Panc1 (cell line): ENCODE measurements at regions not wholly inside any gene's neighbourhood (a gene's known extent, or its start where the extent isn't known, plus 50 kb on each side); places are given as distances from the start of the nearest gene placed in this dataset.

ENCODE experiments used
- ATAC-seq: fragments of 200-7000 bp; cut with Tn5 transposase; 2 replicates; pipeline ENCODE4 v1.9.1; 2020; ENCODE audit warnings: mild to moderate bottlenecking, moderate library complexity
- BruUV-seq: library from RNA; stranded (reverse); fragments of 400-500 nt; replicated peaks from 2 replicates; lab custom pipeline; 2021; lab: Mats Ljungman, UMichigan
- CTCF ChIA-PET: fragments of 300-600 bp; sonication (Branson Sonifier 250); formaldehyde crosslinking; loops from one replicate; lab custom pipeline; 2022; ENCODE audit warnings: antibody characterized with exemption; lab: Charles Lee
- POLR2A ChIA-PET: fragments of 300-600 bp; sonication (Branson Sonifier 250); formaldehyde crosslinking; loops from one replicate; lab custom pipeline; 2022; ENCODE audit warnings: antibody characterized with exemption; lab: Charles Lee
- DNase-seq: peaks from one replicate; pipeline ENCODE4 v3.0.0-alpha.2; 2010; ENCODE audit warnings: low read depth, low spot score
- H3K27ac ChIP-seq: 2 replicates; pipeline ENCODE4 v1.5.1; 2011; ENCODE audit warnings: mild to moderate bottlenecking, low read length, inconsistent platforms
- H3K27me3 ChIP-seq: fragments of 200-500 bp; sonication (Bioruptor generic); 2 replicates; pipeline ENCODE4 v1.6.0; 2014; ENCODE audit warnings: low read length, inconsistent platforms; ENCODE audit not compliant: control insufficient read depth, insufficient read depth
- H3K36me3 ChIP-seq: fragments of 200-500 bp; sonication (Bioruptor generic); 2 replicates; pipeline ENCODE4 v1.5.1; 2014; ENCODE audit warnings: inconsistent platforms, mild to moderate bottlenecking, low read length, moderate library complexity; ENCODE audit not compliant: control insufficient read depth, insufficient read depth
- H3K4me1 ChIP-seq: 2 replicates; pipeline ENCODE4 v1.5.1; 2011; ENCODE audit warnings: inconsistent platforms, mild to moderate bottlenecking, low read length, moderate library complexity; ENCODE audit not compliant: control insufficient read depth, insufficient read depth
- H3K4me3 ChIP-seq, 2 experiments: 2 replicates each; pipeline ENCODE4 v1.5.1; 2011 to 2012; ENCODE audit warnings: low read depth in 2 of 2, low read length in 2 of 2, mild to moderate bottlenecking in 2 of 2, inconsistent platforms in 1 of 2, moderate library complexity in 1 of 2
- H3K9me3 ChIP-seq: fragments of 200-500 bp; sonication (Bioruptor generic); 2 replicates; pipeline ENCODE4 v1.5.1; 2014; ENCODE audit warnings: low read depth, mild to moderate bottlenecking, inconsistent platforms, low read length, moderate library complexity; ENCODE audit not compliant: control insufficient read depth, insufficient read depth
- CTCF ChIP-seq: fragments of 450-650 bp; IDR thresholded peaks from 2 replicates; pipeline ENCODE4 v1.5.1; 2017; ENCODE audit warnings: mild to moderate bottlenecking
- POLR2AphosphoS5 ChIP-seq: IDR thresholded peaks from 2 replicates; pipeline ENCODE4 v1.6.1; 2012; ENCODE audit warnings: mild to moderate bottlenecking, low read depth, low read length, moderate library complexity
- SIN3A ChIP-seq: IDR thresholded peaks from 2 replicates; pipeline ENCODE4 v1.6.1; 2012; ENCODE audit warnings: low read depth, mild to moderate bottlenecking, low read length, moderate library complexity, borderline replicate concordance; ENCODE audit not compliant: insufficient read depth
- TCF7L2 ChIP-seq: IDR thresholded peaks from 2 replicates; pipeline ENCODE4 v1.6.1; 2011; ENCODE audit warnings: mild to moderate bottlenecking, low read depth, low read length, inconsistent platforms
- in situ Hi-C: cut with HindIII; loops from 2 replicates; pipeline ENCODE4 v1.10.0; 2016; ENCODE audit warnings: low sequenced_read_pairs, low pct_unique_long_range_greater_than_20kb
- intact Hi-C: fragments of 100-400 bp; cut with micrococcal nuclease; formaldehyde crosslinking; loops from one replicate; pipeline ENCODE4 v1.10.0; 2022; ENCODE audit not compliant: unreplicated experiment
- TF ChIP-seq, protein P1 (sequence below), 2 experiments: IDR thresholded peaks; 2 replicates each; pipeline ENCODE4 v1.6.1; 2011 to 2012; ENCODE audit warnings: low read depth in 2 of 2, control low read depth in 1 of 2, low read length in 1 of 2, mild to moderate bottlenecking in 1 of 2, moderate library complexity in 1 of 2; ENCODE audit not compliant: insufficient read depth in 1 of 2

DNA sequence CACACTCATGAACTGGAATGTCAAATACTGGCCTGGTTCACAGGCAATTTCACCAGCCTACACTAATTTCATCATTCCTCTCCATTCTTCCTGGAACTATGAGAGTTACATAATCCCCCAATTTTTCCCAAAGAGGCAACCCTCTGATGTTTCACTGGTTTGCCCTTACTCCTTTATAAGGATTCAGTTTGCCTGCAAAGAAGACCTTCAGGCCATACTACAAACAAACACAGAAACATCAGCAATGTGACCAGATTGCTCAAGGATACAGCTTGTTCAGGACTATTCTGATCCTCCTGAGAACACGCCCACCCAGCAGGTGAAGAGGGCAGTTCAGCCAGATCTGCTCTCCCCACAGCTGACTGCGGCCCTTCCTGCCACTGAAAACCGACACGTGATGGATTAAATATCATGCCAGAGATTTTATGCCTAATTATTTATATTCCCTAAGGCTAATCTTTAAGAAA, 215.5 kb downstream of the ETAA1 start:
- intact Hi-C loops, result no loop called here
- BruUV-seq, result no TSS peak
- Histone ChIP-seq H3K4me3 (no peak overlapping the region), H3K27ac (no peak overlapping the region), H3K36me3 (no peaks in the 10 kb centered on the region), H3K27me3 (no peaks in the 10 kb centered on the region), H3K9me3 (no peaks in the 10 kb centered on the region), H3K4me1 (no peaks in the 10 kb centered on the region)
- POLR2A ChIA-PET, result no interaction called here
- DNase-seq (no peak), ATAC-seq (no peak)
- CTCF ChIA-PET, result no interaction called here
- TF ChIP-seq, protein P1, sequence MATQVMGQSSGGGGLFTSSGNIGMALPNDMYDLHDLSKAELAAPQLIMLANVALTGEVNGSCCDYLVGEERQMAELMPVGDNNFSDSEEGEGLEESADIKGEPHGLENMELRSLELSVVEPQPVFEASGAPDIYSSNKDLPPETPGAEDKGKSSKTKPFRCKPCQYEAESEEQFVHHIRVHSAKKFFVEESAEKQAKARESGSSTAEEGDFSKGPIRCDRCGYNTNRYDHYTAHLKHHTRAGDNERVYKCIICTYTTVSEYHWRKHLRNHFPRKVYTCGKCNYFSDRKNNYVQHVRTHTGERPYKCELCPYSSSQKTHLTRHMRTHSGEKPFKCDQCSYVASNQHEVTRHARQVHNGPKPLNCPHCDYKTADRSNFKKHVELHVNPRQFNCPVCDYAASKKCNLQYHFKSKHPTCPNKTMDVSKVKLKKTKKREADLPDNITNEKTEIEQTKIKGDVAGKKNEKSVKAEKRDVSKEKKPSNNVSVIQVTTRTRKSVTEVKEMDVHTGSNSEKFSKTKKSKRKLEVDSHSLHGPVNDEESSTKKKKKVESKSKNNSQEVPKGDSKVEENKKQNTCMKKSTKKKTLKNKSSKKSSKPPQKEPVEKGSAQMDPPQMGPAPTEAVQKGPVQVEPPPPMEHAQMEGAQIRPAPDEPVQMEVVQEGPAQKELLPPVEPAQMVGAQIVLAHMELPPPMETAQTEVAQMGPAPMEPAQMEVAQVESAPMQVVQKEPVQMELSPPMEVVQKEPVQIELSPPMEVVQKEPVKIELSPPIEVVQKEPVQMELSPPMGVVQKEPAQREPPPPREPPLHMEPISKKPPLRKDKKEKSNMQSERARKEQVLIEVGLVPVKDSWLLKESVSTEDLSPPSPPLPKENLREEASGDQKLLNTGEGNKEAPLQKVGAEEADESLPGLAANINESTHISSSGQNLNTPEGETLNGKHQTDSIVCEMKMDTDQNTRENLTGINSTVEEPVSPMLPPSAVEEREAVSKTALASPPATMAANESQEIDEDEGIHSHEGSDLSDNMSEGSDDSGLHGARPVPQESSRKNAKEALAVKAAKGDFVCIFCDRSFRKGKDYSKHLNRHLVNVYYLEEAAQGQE (IDR thresholded peaks at IDR 0.05; ENCODE audit: insufficient read depth in 1 of 2, low read depth in 2 of 2, low read length in 1 of 2), result no peak
- no peak for TF ChIP-seq CTCF
- no peak for TF ChIP-seq SIN3A
- TF ChIP-seq TCF7L2, result no peak
- no peak for TF ChIP-seq POLR2AphosphoS5
- in situ Hi-C loops, result no loop called here

GRCh38 chr2:67613227-67613626, 216.1 kb downstream of the ETAA1 start:
- CTCF ChIA-PET, result no interaction called here
- intact Hi-C loops, result no loop called here

More at GRCh38 chr2:67613227-67613626, 216.1 kb downstream of the ETAA1 start:
- Histone ChIP-seq H3K9me3 (no peaks in the 10 kb centered on the region), H3K4me3 (no peak overlapping the region), H3K27me3 (no peaks in the 10 kb centered on the region), H3K27ac (no peak overlapping the region), H3K4me1 (no peaks in the 10 kb centered on the region), H3K36me3 (no peaks in the 10 kb centered on the region)
- DNase-seq (no peak), ATAC-seq (no peak)
- TF ChIP-seq POLR2AphosphoS5, result no peak
- TF ChIP-seq, protein P1 (IDR thresholded peaks at IDR 0.05; ENCODE audit: insufficient read depth in 1 of 2, low read depth in 2 of 2, low read length in 1 of 2), result no peak
- no peak for TF ChIP-seq CTCF
- no peak for TF ChIP-seq SIN3A
- TF ChIP-seq TCF7L2, result no peak
- no TSS peak for BruUV-seq
- POLR2A ChIA-PET, result no interaction called here
- in situ Hi-C loops, result no loop called here
